K562 (cell line): ENCODE measurements at regions not wholly inside any gene's neighbourhood (a gene's known extent, or its start where the extent isn't known, plus 50 kb on each side); places are given as distances from the start of the nearest gene placed in this dataset.

Experiments
- ATAC-seq: fragments of 200-7000 bp; cut with Tn5 transposase; 3 replicates; pipeline ENCODE4 v1.9.1; 2020; ENCODE audit warnings: moderate library complexity
- BruUV-seq: library from RNA; stranded (reverse); fragments of 400-500 nt; replicated peaks from 2 replicates; lab custom pipeline; 2021; lab: Mats Ljungman, UMichigan
- CTCF ChIA-PET: fragments of 300-600 bp; formaldehyde crosslinking; extraction: SDS; loops from one replicate; lab custom pipeline; 2021; ENCODE audit warnings: low intra/inter-chr PET ratio; lab: Yijun Ruan, JAX
- POLR2A ChIA-PET: fragments of 300-600, 350-650 bp; sonication (Branson Sonifier 250); formaldehyde crosslinking; extraction: SDS; loops from one replicate; lab custom pipeline; 2021; ENCODE audit warnings: antibody characterized with exemption, inconsistent platforms; lab: Yijun Ruan, JAX
- DNase-seq, 4 experiments: peaks; one replicate each; pipeline versions ENCODE4 v3.0.0 to v3.0.0-alpha.2; 2011 to 2018; ENCODE audit warnings: low spot score in 3 of 4, mixed read lengths in 3 of 4; ENCODE audit errors: extremely low read depth in 1 of 4
- FAIRE-seq: peaks from 2 replicates; lab custom pipeline; 2011; peaks lifted over from hg19 to GRCh38; lab: Jason Lieb, UNC
- H2AFZ ChIP-seq: 2 replicates; pipeline ENCODE4 v1.6.0; 2011; ENCODE audit warnings: low read depth, low read length, control low read depth, inconsistent platforms
- H3K27ac ChIP-seq: fragments of 200-600 bp; 3 replicates; pipeline ENCODE4 v1.8.0; 2011; ENCODE audit warnings: low read depth, mild to moderate bottlenecking, control low read depth, inconsistent platforms, low read length, moderate library complexity, mixed read lengths; ENCODE audit errors: extremely low read depth
- H3K27me3 ChIP-seq, 2 experiments: fragments of 300-600 bp in 1 of 2; 2 replicates in 1 of 2; 3 replicates in 1 of 2; pipeline versions ENCODE4 v1.6.0 to v1.8.0; 2011; ENCODE audit warnings: inconsistent platforms in 2 of 2, low read length in 2 of 2, mild to moderate bottlenecking in 1 of 2, mixed read lengths in 1 of 2, moderate library complexity in 1 of 2; ENCODE audit not compliant: control insufficient read depth in 2 of 2, insufficient read depth in 2 of 2
- H3K36me3 ChIP-seq: fragments of 300-600 bp; 3 replicates; pipeline ENCODE4 v1.8.0; 2011; ENCODE audit warnings: mild to moderate bottlenecking, low read length, inconsistent platforms; ENCODE audit not compliant: control insufficient read depth, insufficient read depth
- H3K4me1 ChIP-seq, 2 experiments: fragments of 200-600 bp in 1 of 2; replicated peaks in 1 of 2; 2 replicates in 1 of 2; 3 replicates in 1 of 2; pipeline versions ENCODE4 v1.5.1 to v1.8.0; 2011; ENCODE audit warnings: inconsistent platforms in 2 of 2, low read length in 2 of 2, mild to moderate bottlenecking in 1 of 2, mixed read lengths in 1 of 2, moderate library complexity in 1 of 2; ENCODE audit not compliant: control insufficient read depth in 2 of 2, insufficient read depth in 2 of 2
- H3K4me2 ChIP-seq: 2 replicates; pipeline ENCODE4 v1.6.1; 2011; ENCODE audit warnings: low read length, control low read depth, inconsistent platforms, mixed read lengths; ENCODE audit not compliant: insufficient read depth
- H3K4me3 ChIP-seq: fragments of 200-600 bp; sonication (generic), shearing (Covaris generic); 2 replicates; pipeline ENCODE4 v1.5.1; 2016; ENCODE audit warnings: control low read depth, inconsistent platforms
- H3K79me2 ChIP-seq: fragments of 200-600 bp; 3 replicates; pipeline ENCODE4 v1.8.0; 2011; ENCODE audit warnings: low read length, inconsistent platforms; ENCODE audit not compliant: control insufficient read depth, insufficient read depth
- H3K9ac ChIP-seq, 2 experiments: 2 replicates each; pipeline versions ENCODE4 v1.6.0 to v1.6.1; 2011; ENCODE audit warnings: low read depth in 2 of 2, low read length in 2 of 2, control low read depth in 1 of 2, inconsistent platforms in 1 of 2, mild to moderate bottlenecking in 1 of 2, mixed read lengths in 1 of 2; ENCODE audit not compliant: insufficient read depth in 1 of 2
- H3K9me1 ChIP-seq: one replicate; pipeline ENCODE4 v1.6.0; 2011; ENCODE audit warnings: inconsistent platforms, mild to moderate bottlenecking, low read length, moderate library complexity; ENCODE audit not compliant: control insufficient read depth, insufficient read depth
- H3K9me3 ChIP-seq: replicated peaks from 2 replicates; pipeline ENCODE4 v1.5.1; 2011; ENCODE audit warnings: low read depth, low read length, inconsistent platforms; ENCODE audit not compliant: control insufficient read depth, insufficient read depth
- H4K20me1 ChIP-seq: replicated peaks from 2 replicates; pipeline ENCODE4 v1.6.1; 2011; ENCODE audit warnings: low read length, inconsistent platforms, mixed read lengths; ENCODE audit not compliant: control insufficient read depth, insufficient read depth
- CBFA2T3 ChIP-seq: fragments of 450-650 bp; IDR thresholded peaks from 2 replicates; pipeline ENCODE4 v1.6.1; 2017
- WGBS: fragments of 100-300 bp; shearing (Covaris generic); methylation state at CpG from one replicate; pipeline ENCODE4 v1.1.6; 2016; ENCODE audit warnings: low coverage, mixed read lengths; ENCODE audit not compliant: insufficient coverage; ENCODE audit errors: missing lambda C conversion rate; 5-methylcytosine and 5-hydroxymethylcytosine counted together
- in situ Hi-C: fragments of 300-500 bp; cut with MboI; formaldehyde crosslinking; loops from 4 replicates; pipeline ENCODE4 v1.15.0; 2018; ENCODE audit warnings: inconsistent platforms, mixed read lengths
- intact Hi-C: fragments of 100-400 bp; cut with micrococcal nuclease; formaldehyde crosslinking; loops from 2 replicates; pipeline ENCODE4 v1.14.2; 2022
- TF ChIP-seq, protein P1 (sequence below): fragments of 250-450 bp; sonication (Bioruptor Pico); IDR thresholded peaks from 2 replicates; pipeline ENCODE4 v1.8.0; 2022; ENCODE audit warnings: moderate library complexity, mild to moderate bottlenecking, inconsistent platforms
- TF ChIP-seq, protein P2 (sequence below), 2 experiments: IDR thresholded peaks; 2 replicates each; pipeline ENCODE4 v1.6.1; 2012; ENCODE audit warnings: improper control_type of control experiment in 2 of 2, low read depth in 2 of 2, low read length in 2 of 2, borderline replicate concordance in 1 of 2
- TF ChIP-seq, protein P3 (sequence below): fragments of 450-650 bp; conservative IDR thresholded peaks from 2 replicates; pipeline ENCODE4 v1.6.1; 2016; ENCODE audit warnings: missing genetic modification characterization, low read depth, mild to moderate bottlenecking, missing compliant biosample characterization, moderate library complexity

DNA sequence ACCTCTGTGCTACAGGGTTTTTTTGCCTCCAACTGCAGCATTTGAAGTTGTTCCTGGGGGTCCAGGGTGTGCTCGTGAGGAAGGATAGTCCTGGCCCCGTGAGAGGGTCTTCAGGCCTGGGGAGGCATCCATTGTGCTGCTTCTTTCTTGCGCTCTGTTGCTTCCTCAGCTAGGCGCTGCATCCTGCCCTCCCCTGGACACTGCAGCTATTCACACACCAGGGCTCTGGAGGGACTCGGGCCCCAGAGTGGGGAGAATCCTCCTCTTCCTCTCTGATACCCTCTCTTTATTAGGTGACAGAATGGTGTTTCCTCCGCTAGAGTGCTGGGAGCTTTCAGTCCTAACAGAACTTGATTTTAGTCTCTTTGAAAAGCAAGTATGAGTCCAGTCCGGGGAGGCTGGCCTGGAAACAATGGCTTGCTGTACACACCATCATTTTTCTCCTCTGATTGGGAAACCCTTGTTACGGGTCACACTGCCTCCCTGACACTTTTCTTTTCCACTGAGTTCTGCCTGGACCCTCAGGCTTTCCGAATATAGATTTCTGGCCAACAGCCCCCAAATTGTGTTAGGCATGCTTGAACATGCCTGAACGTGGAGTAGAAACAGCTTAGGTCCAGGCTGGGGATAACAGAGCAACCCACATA lies 81.4 kb upstream of the ELAC2 start:
- FAIRE-seq: no peak
- Histone ChIP-seq H3K27ac (no peak overlapping the region), H3K4me1 (no peaks in the 10 kb centered on the region), H4K20me1 (no peaks in the 10 kb centered on the region), H3K4me3 (no peak overlapping the region), H3K27me3 (peaks cover 0 to 8% of the 10 kb centered on the region in 2 experiments; a peak in 1 of 5 replicates), H2AFZ (no peak overlapping the region), H3K9me3 (no peaks in the 10 kb centered on the region), H3K79me2 (no peaks in the 10 kb centered on the region), H3K4me2 (no peak overlapping the region), H3K9me1 (no peaks in the 10 kb centered on the region), H3K9ac (no peak overlapping the region), H3K36me3 (no peaks in the 10 kb centered on the region)
- in situ Hi-C loops: no loop called here
- intact Hi-C loops: no loop called here
- ChIA-PET POLR2A (no interaction called here), CTCF (no interaction called here)
- ATAC-seq: no peak
- TF ChIP-seq, protein P1, sequence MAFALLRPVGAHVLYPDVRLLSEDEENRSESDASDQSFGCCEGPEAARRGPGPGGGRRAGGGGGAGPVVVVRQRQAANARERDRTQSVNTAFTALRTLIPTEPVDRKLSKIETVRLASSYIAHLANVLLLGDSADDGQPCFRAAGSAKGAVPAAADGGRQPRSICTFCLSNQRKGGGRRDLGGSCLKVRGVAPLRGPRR (CRISPR knock-in tag): no peak
- TF ChIP-seq CBFA2T3: no peak
- TF ChIP-seq, protein P2, sequence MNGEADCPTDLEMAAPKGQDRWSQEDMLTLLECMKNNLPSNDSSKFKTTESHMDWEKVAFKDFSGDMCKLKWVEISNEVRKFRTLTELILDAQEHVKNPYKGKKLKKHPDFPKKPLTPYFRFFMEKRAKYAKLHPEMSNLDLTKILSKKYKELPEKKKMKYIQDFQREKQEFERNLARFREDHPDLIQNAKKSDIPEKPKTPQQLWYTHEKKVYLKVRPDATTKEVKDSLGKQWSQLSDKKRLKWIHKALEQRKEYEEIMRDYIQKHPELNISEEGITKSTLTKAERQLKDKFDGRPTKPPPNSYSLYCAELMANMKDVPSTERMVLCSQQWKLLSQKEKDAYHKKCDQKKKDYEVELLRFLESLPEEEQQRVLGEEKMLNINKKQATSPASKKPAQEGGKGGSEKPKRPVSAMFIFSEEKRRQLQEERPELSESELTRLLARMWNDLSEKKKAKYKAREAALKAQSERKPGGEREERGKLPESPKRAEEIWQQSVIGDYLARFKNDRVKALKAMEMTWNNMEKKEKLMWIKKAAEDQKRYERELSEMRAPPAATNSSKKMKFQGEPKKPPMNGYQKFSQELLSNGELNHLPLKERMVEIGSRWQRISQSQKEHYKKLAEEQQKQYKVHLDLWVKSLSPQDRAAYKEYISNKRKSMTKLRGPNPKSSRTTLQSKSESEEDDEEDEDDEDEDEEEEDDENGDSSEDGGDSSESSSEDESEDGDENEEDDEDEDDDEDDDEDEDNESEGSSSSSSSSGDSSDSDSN (IDR thresholded peaks at IDR 0.05; ENCODE audit: borderline replicate concordance in 1 of 2, low read depth in 2 of 2, low read length in 2 of 2): no peak
- TF ChIP-seq, protein P3, sequence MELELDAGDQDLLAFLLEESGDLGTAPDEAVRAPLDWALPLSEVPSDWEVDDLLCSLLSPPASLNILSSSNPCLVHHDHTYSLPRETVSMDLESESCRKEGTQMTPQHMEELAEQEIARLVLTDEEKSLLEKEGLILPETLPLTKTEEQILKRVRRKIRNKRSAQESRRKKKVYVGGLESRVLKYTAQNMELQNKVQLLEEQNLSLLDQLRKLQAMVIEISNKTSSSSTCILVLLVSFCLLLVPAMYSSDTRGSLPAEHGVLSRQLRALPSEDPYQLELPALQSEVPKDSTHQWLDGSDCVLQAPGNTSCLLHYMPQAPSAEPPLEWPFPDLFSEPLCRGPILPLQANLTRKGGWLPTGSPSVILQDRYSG (tag): no peak
- BruUV-seq: no TSS peak
- no peak for DNase-seq
- WGBS: 0% methylated on average over 9 of the region's 10 CpGs
